ENCODE measurements at regions not wholly inside any gene's neighbourhood (a gene's known extent, or its start where the extent isn't known, plus 50 kb on each side); places are given as distances from the start of the nearest gene placed in this dataset.

DNA sequence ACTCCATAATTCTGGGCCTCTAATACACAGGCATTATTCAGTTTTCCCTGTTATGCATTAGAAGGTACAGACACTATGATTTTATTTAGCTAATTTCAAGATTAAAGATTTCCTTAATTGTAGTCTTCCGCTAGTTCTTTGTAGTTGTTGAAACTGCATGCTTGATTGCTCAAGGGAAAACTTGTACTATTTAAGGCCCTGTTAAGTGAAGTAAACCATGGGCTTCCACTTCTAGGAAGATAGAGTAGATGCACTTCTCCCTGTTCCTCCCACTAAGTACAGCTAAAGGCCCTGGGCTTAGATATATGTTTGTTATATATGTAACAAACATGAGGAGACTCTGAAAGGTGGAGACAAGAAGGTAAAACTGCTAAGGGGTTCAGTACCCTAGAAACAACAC, 215.8 kb upstream of the LEF1 start:
- Histone ChIP-seq H4K20me1 (ENCODE audit: low read depth, low read length) (no peaks in the 10 kb centered on the region), H3K4me3 (ENCODE audit: insufficient read depth, low read length, poor library complexity, severe bottlenecking) (no peak overlapping the region), H3K27ac (ENCODE audit: low read depth, low read length) (no peak overlapping the region), H3K4me2 (ENCODE audit: low read depth, low read length, poor library complexity, severe bottlenecking) (no peak overlapping the region), H3K79me2 (ENCODE audit: insufficient read depth, low read length) (no peaks in the 10 kb centered on the region), H3K9me2 (replicated peaks; ENCODE audit: insufficient read depth, low read length) (no peaks in the 10 kb centered on the region), H3F3A (ENCODE audit: insufficient read depth) (no peaks in the 10 kb centered on the region), H2AFZ (ENCODE audit: low read depth, low read length, severe bottlenecking) (no peak overlapping the region), H3K27me3 (ENCODE audit: low read length) (no peaks in the 10 kb centered on the region), H3K9ac (ENCODE audit: low read length) (no peak overlapping the region), H3K36me3 (ENCODE audit: low read length) (no peaks in the 10 kb centered on the region), H3K9me3 (ENCODE audit: insufficient read depth, low read length) (no peaks in the 10 kb centered on the region)
- TF ChIP-seq EZH2phosphoT487 (conservative IDR thresholded peaks at IDR 0.05; ENCODE audit: low read length) = no peak
- TF ChIP-seq, protein P1, sequence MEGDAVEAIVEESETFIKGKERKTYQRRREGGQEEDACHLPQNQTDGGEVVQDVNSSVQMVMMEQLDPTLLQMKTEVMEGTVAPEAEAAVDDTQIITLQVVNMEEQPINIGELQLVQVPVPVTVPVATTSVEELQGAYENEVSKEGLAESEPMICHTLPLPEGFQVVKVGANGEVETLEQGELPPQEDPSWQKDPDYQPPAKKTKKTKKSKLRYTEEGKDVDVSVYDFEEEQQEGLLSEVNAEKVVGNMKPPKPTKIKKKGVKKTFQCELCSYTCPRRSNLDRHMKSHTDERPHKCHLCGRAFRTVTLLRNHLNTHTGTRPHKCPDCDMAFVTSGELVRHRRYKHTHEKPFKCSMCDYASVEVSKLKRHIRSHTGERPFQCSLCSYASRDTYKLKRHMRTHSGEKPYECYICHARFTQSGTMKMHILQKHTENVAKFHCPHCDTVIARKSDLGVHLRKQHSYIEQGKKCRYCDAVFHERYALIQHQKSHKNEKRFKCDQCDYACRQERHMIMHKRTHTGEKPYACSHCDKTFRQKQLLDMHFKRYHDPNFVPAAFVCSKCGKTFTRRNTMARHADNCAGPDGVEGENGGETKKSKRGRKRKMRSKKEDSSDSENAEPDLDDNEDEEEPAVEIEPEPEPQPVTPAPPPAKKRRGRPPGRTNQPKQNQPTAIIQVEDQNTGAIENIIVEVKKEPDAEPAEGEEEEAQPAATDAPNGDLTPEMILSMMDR (IDR thresholded peaks at IDR 0.05; ENCODE audit: insufficient read depth, low read length, poor library complexity, severe bottlenecking) = no peak

GRCh38 chr4:108383157-108383556, 214.4 kb upstream of the LEF1 start:
- Histone ChIP-seq H3K27ac (ENCODE audit: low read depth, low read length) (no peak overlapping the region), H3K27me3 (ENCODE audit: low read length) (no peaks in the 10 kb centered on the region), H3K9me2 (replicated peaks; ENCODE audit: insufficient read depth, low read length) (no peaks in the 10 kb centered on the region), H3K79me2 (ENCODE audit: insufficient read depth, low read length) (no peaks in the 10 kb centered on the region), H3F3A (ENCODE audit: insufficient read depth) (no peaks in the 10 kb centered on the region), H2AFZ (ENCODE audit: low read depth, low read length, severe bottlenecking) (no peak overlapping the region), H3K36me3 (ENCODE audit: low read length) (no peaks in the 10 kb centered on the region), H3K9ac (ENCODE audit: low read length) (no peak overlapping the region), H4K20me1 (ENCODE audit: low read depth, low read length) (no peaks in the 10 kb centered on the region), H3K4me2 (ENCODE audit: low read depth, low read length, poor library complexity, severe bottlenecking) (no peak overlapping the region), H3K4me3 (ENCODE audit: insufficient read depth, low read length, poor library complexity, severe bottlenecking) (no peak overlapping the region), H3K9me3 (ENCODE audit: insufficient read depth, low read length) (no peaks in the 10 kb centered on the region)
- TF ChIP-seq, protein P1 (IDR thresholded peaks at IDR 0.05; ENCODE audit: insufficient read depth, low read length, poor library complexity, severe bottlenecking) = no peak
- no peak for TF ChIP-seq EZH2phosphoT487 (conservative IDR thresholded peaks at IDR 0.05; ENCODE audit: low read length)

DNA sequence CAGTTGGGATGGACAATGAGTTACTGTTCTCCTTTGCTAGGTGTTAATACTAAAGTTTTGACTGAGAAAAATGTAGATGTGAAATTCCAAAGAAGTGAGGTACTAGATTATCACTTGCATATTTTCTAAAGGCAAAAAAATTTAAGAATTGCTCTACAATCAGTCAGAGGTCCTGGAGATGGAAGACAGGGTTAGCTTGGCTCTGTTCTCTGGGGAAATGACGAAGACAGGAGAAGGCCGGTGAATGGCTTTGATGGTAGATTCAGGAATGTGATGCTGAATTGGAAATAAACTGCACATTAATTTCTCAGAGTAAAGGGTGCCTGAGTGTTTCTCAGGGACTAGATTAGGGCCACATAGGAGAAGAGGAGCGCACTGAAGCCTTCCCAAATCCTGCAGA, 214.0 kb upstream of the LEF1 start:
- no peak overlapping the region for H3K9ac ChIP-seq (ENCODE audit: low read length)
- no peak overlapping the region for H3K27ac ChIP-seq (ENCODE audit: low read depth, low read length)
- H3K9me2 ChIP-seq (replicated peaks; ENCODE audit: insufficient read depth, low read length) = no peaks in the 10 kb centered on the region
- no peaks in the 10 kb centered on the region for H3K9me3 ChIP-seq (ENCODE audit: insufficient read depth, low read length)
- no peaks in the 10 kb centered on the region for H4K20me1 ChIP-seq (ENCODE audit: low read depth, low read length)
- no peak overlapping the region for H2AFZ ChIP-seq (ENCODE audit: low read depth, low read length, severe bottlenecking)
- TF ChIP-seq, protein P1 (IDR thresholded peaks at IDR 0.05; ENCODE audit: insufficient read depth, low read length, poor library complexity, severe bottlenecking) = no peak
- no peak for TF ChIP-seq EZH2phosphoT487 (conservative IDR thresholded peaks at IDR 0.05; ENCODE audit: low read length)
- no peak overlapping the region for H3K4me3 ChIP-seq (ENCODE audit: insufficient read depth, low read length, poor library complexity, severe bottlenecking)
- H3K4me2 ChIP-seq (ENCODE audit: low read depth, low read length, poor library complexity, severe bottlenecking) = no peak overlapping the region
- no peaks in the 10 kb centered on the region for H3K27me3 ChIP-seq (ENCODE audit: low read length)
- H3F3A ChIP-seq (ENCODE audit: insufficient read depth) = no peaks in the 10 kb centered on the region
- H3K79me2 ChIP-seq (ENCODE audit: insufficient read depth, low read length) = no peaks in the 10 kb centered on the region
- H3K36me3 ChIP-seq (ENCODE audit: low read length) = no peaks in the 10 kb centered on the region

All from SU-DHL-6 (cell line).